Left lung (tissue), 4 donors: ENCODE measurements at regions not wholly inside any gene's neighbourhood (a gene's known extent, or its start where the extent isn't known, plus 50 kb on each side); places are given as distances from the start of the nearest gene placed in this dataset.
A peak's percentile ranks its signal among the peaks of the same experiment; 100 is the strongest.

Experiments
- ATAC-seq: fragments of 200-7000 bp; cut with Tn5 transposase; one replicate; pipeline ENCODE4 v1.9.1; 2020; ENCODE audit warnings: moderate library complexity
- DNase-seq, 4 donors: peaks; one replicate each; pipeline ENCODE4 v3.0.0-alpha.2; 2013 to 2020
- H3K27ac ChIP-seq, 2 donors: fragments of 200-600 bp; sonication (generic) in 1 of 2; one replicate each; pipeline versions ENCODE4 v1.5.0 to v1.8.0; 2020 to 2021
- H3K27me3 ChIP-seq, 2 donors: fragments of 200-600 bp; sonication (generic) in 1 of 2; one replicate each; pipeline versions ENCODE4 v1.5.0 to v1.8.0; 2020 to 2021
- H3K36me3 ChIP-seq, 2 donors: fragments of 200-600 bp; sonication (generic) in 1 of 2; one replicate each; pipeline versions ENCODE4 v1.5.0 to v1.8.0; 2020 to 2021
- H3K4me1 ChIP-seq, 2 donors: fragments of 200-600 bp; one replicate each; pipeline ENCODE4 v1.8.0; 2021
- H3K4me3 ChIP-seq, 2 donors: fragments of 200-600 bp; sonication (generic) in 1 of 2; one replicate each; pipeline versions ENCODE4 v1.5.0 to v1.8.0; 2020 to 2021; ENCODE audit warnings: mild to moderate bottlenecking in 1 of 2
- H3K9me3 ChIP-seq, 2 donors: fragments of 200-600 bp; sonication (generic) in 1 of 2; one replicate each; pipeline versions ENCODE4 v1.5.0 to v1.8.0; 2020 to 2021
- intact Hi-C, 2 donors: fragments of 100-400 bp; cut with DNase I; formaldehyde crosslinking; loops; one replicate each; pipeline versions ENCODE4 v1.11.2 to v1.14.2; 2022
- TF ChIP-seq, protein P1 (sequence below), 2 donors: fragments of 200-600 bp; sonication (generic) in 1 of 2; IDR thresholded peaks; one replicate each; pipeline versions ENCODE4 v1.5.0 to v1.8.0; 2021; ENCODE audit warnings: antibody characterized with exemption in 2 of 2
- donor health status: DM: no; HTN: yes; CAD: no.
- donor health status: DM: no; HTN: no; CAD: no.

DNA sequence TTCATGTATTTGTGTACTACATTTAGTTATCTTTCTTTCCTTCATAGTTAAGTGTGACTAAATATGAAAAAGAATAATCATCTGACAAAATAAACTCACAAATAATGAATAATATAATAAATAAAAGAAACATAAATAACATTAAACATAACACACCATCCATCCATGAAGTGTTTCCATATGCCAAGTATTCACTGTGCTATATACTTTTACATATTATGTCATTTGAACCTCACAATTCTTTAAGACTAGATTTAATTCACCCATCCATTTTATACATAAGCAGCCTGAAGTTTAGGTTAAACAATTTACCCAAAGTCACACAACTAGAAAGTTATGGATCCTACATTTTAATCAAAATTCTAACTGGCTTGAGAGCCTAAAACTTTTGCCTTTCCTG is 549.4 kb upstream of the HS3ST5 start:
- H3K27ac ChIP-seq = no peak overlapping the region
- DNase-seq (no peak), ATAC-seq (no peak)
- no peaks in the 10 kb centered on the region for H3K36me3 ChIP-seq
- TF ChIP-seq, protein P1, sequence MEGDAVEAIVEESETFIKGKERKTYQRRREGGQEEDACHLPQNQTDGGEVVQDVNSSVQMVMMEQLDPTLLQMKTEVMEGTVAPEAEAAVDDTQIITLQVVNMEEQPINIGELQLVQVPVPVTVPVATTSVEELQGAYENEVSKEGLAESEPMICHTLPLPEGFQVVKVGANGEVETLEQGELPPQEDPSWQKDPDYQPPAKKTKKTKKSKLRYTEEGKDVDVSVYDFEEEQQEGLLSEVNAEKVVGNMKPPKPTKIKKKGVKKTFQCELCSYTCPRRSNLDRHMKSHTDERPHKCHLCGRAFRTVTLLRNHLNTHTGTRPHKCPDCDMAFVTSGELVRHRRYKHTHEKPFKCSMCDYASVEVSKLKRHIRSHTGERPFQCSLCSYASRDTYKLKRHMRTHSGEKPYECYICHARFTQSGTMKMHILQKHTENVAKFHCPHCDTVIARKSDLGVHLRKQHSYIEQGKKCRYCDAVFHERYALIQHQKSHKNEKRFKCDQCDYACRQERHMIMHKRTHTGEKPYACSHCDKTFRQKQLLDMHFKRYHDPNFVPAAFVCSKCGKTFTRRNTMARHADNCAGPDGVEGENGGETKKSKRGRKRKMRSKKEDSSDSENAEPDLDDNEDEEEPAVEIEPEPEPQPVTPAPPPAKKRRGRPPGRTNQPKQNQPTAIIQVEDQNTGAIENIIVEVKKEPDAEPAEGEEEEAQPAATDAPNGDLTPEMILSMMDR (IDR thresholded peaks at IDR 0.05) = no peak
- H3K4me1 ChIP-seq = no peaks in the 10 kb centered on the region
- H3K4me3 ChIP-seq = no peak overlapping the region
- H3K27me3 ChIP-seq = no peaks in the 10 kb centered on the region
- intact Hi-C loops = loop anchor here in 1 of 2 donors (10.0 kb wide), 1 partner anchor 727 kb away; no protein-coding TSS in a partner anchor
- H3K9me3 ChIP-seq = peaks cover 0 to 4% of the 10 kb centered on the region in 2 donors

GRCh38 chr6:114888241-114888640 is 545.4 kb upstream of the HS3ST5 start:
- TF ChIP-seq, protein P1 (IDR thresholded peaks at IDR 0.05) = no peak
- no peak for ATAC-seq
- Histone ChIP-seq H3K27me3 (no peaks in the 10 kb centered on the region), H3K9me3 (no peaks in the 10 kb centered on the region), H3K4me1 (no peaks in the 10 kb centered on the region), H3K27ac (no peak overlapping the region), H3K4me3 (no peak overlapping the region), H3K36me3 (no peaks in the 10 kb centered on the region)
- intact Hi-C loops = no loop called here
- no peak for DNase-seq

DNA sequence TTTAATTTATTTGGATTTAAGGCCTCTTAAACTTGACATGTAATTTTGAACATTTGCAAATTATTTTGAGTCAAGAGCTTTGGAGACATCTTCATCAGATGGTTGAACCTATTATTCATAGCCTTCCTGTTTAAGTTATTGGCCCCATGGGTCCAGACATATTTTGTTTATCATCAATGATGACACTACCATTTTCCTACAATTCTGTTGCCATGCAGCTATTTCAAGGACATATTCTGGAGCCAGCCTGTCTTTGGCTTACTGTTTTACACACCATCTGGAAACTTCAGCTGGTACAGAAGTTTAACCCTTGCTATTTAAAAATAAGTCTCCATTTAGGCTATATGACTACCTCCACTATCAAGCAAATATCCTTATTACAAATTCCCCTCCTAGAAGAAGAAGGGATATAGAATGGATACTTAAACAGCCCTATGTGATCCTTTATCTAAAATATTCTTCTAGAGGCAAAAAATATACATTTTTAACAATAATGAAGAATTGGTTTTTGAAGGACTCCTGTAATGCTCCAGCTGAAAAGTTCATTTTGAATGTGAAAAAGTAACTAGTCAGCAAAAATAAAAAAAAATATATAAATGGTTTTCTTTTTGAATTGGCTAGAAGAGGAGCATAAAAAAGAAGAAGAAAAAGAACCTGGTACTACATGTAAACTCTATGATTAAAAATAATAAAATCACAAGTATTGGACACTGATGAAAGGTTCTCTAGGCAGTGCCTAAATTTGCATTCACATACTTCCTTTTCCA is 544.0 kb upstream of the HS3ST5 start:
- Histone ChIP-seq H3K9me3 (no peaks in the 10 kb centered on the region), H3K27me3 (no peaks in the 10 kb centered on the region), H3K4me1 (no peaks in the 10 kb centered on the region), H3K36me3 (no peaks in the 10 kb centered on the region), H3K4me3 (no peak overlapping the region), H3K27ac (no peak overlapping the region)
- DNase-seq (no peak), ATAC-seq (no peak)
- intact Hi-C loops = no loop called here
- TF ChIP-seq, protein P1 (IDR thresholded peaks at IDR 0.05) = no peak

DNA sequence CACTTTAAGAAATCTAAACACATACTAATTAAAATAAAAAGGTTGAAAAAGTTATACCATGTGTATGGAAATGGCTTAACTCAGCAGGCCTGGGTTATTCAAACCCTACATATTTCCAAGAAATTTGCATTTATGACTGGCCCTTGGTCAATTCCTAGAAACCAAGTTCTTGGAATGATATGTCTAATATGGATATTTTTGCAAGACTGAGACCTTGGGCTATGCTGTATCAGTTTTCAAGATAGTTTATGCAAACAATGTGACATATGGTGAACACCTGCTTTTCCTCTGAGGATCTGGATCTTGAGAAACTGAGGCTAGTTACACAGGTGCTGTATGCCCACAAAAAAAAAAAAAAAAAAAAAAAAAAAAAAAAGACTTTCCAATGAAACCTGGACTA is 536.9 kb upstream of the HS3ST5 start:
- H3K4me3 ChIP-seq = no peak overlapping the region
- TF ChIP-seq, protein P1 (IDR thresholded peaks at IDR 0.05) = no peak
- no peak for ATAC-seq

GRCh38 chr6:114878091-114878490 is 535.3 kb upstream of the HS3ST5 start:
- Histone ChIP-seq H3K36me3 (no peaks in the 10 kb centered on the region), H3K4me1 (no peaks in the 10 kb centered on the region), H3K4me3 (no peak overlapping the region), H3K9me3 (no peaks in the 10 kb centered on the region), H3K27me3 (no peaks in the 10 kb centered on the region), H3K27ac (no peak overlapping the region)
- ATAC-seq (no peak), DNase-seq (peak in 2 of 4 donors; percentile 53 to 78)
- TF ChIP-seq, protein P1 (IDR thresholded peaks at IDR 0.05) = no peak
- intact Hi-C loops = no loop called here

More for the DNA sequence above, 536.9 kb upstream of the HS3ST5 start:
- no peak for DNase-seq
- intact Hi-C loops = no loop called here
- Histone ChIP-seq H3K27ac (no peak overlapping the region), H3K4me1 (no peaks in the 10 kb centered on the region), H3K36me3 (no peaks in the 10 kb centered on the region), H3K27me3 (no peaks in the 10 kb centered on the region), H3K9me3 (no peaks in the 10 kb centered on the region)
